NCI-H345 treated with DMSO at 0.1 percent for 48 hours (cell line): ENCODE measurements at regions not wholly inside any gene's neighbourhood (a gene's known extent, or its start where the extent isn't known, plus 50 kb on each side); places are given as distances from the start of the nearest gene placed in this dataset.
A peak's percentile ranks its signal among the peaks of the same experiment; 100 is the strongest.

Experiments used
- DNase-seq: peaks from one replicate; lab custom pipeline; 2025; ENCODE audit not compliant: unreplicated experiment; lab: John Stamatoyannopoulos, UW

DNA sequence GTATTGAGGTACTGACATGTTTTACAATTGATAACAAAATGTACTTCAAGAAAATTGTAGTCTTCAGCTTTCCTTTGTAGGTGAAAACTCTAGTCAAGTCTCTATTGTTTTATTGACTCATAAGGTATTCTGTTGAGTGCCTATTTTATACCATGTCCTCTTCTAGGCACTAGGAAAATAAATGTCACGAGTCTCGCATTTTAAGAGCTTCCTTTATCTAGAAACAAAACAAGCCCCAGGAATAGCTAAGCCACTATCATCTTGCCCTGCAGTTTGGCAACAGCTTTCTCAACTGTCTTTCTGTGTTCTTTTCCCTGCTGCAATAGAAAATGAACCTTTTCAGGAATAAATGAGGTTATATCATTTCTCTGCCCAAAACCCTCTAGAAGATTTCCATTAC, 288.5 kb upstream of the NEGR1 start:
- DNase-seq, result no peak

GRCh38 chr1:72568113-72568512, 285.8 kb upstream of the NEGR1 start:
- no peak for DNase-seq

- DNase-seq, result no peak
These were observed 285.2 kb upstream of the NEGR1 start for GRCh38 chr1:72567521-72567920.

DNA sequence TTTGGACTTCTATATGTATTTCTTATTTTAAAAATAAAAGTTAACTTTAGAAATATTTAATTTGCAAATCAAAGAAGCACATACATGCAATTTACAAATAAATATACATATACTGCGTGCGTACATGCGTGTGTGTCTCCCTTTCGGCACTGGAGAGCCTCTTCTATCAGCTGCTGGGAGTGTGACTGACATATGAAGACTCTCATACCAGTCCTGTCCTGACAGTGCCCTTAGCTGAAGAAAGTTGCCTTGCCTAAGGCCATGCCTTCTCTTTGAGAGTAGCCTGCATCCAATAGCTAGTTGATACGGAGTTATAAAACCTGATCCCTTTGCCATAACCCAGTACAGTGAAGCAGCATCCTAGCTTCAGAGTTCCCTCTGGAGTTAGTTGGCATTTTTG, 282.4 kb upstream of the NEGR1 start:
- DNase-seq, result no peak

DNA sequence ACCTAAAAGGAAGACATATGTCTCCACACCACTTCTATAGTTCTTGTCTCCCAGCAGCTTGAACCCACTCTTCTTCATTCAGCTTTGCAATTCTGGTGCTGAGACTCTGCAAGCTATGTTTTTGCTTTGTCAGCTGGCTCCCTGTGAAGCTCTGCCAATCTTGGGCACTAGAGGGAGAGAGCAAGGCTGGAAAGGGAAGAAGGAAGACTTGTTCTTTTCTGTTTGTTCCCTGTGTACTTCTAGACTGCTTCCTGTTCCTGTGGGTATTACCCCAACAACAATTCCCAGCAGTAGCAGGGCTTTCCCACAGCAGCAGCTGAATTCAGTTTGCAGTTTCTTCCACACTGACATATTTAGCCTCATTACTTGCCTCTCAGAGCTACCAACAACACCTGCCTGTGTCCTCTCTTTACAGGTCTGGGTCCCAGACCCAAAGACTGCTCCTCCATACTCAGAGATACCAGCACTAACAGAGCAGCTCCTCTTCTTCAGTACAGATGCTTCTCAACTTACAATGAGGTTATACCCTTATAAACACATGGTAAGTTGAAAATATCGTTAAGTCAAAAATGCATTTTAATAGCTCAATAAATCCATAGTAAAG, 275.2 kb upstream of the NEGR1 start:
- no peak for DNase-seq

GRCh38 chr1:72547412-72547811, 265.1 kb upstream of the NEGR1 start:
- no peak for DNase-seq

GRCh38 chr1:72540674-72541073, 258.3 kb upstream of the NEGR1 start:
- DNase-seq, result no peak

DNA sequence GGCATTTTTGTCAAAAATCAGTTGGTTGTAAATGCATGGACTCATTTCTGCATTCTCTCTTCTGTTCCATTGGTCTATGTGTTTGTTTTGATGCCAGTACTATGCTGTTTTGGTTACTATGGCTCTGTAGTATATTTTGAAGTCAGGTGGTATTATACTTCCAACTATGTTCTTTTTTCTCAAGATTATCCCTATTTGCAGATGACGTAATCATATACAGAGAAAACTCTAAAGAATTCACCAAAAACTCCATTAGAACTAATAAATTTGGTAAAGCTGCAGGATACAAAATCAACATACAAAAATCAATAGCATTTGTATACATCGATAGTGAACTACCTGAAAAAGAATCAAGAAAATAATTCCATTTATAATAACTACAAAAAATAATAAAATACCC, 253.1 kb upstream of the NEGR1 start:
- no peak for DNase-seq

GRCh38 chr1:72530646-72531045, 248.3 kb upstream of the NEGR1 start:
- DNase-seq, result no peak

DNA sequence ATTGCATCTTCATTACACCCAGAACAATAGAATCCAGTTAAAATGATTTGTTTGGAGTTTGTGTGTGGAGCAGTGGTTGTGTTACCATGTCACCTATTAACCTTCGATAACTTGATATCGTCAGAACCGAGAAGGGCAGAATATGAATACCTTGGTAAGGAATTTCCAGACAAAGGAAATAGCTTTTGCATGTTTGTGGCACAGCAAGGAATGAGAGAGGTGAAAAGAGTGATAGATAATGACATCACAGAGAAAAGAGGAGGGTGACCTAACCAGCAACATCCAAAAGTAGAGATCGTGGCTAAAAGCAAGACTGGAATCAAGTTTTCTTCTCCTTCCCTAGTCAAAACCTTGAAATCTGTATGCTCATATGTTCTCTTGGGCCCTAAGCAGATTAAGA, 244.6 kb upstream of the NEGR1 start:
- DNase-seq, result no peak

DNA sequence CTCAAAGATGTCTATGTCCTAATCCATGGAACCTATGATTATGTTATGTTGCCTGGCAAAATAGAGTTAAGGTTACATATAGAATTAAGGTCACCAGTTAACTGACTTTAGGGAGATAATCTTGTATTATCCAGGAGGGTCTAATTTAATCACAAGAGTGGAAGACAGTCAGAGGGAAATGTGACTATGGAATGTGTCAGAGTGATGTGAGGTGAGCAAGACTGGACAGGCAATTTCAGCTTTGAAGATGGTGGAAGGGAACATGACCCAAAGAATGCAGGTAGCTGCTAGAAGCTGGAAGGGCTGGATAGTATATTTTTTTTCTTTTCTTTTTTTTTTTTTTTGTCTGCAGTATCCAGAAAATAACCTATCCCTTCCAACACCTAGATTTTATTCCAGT, 241.7 kb upstream of the NEGR1 start:
- no peak for DNase-seq

DNA sequence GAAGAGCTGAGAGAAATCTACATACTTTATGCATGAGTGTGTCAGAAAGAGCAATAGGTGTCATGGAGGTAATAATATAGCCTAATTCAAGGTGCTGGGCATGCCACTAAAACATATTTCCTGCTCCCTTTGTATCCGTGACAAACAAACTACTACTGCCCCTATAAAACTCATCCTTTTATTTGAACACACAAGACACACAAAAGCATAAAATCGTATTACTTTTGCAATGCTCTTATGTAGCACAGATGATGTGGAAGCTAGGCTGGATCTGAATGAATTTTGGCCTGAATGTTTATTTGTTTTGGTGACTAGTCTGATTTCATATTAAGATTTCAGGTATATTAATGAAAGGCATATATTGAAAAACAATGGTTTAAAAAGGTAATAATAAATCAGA, 239.3 kb upstream of the NEGR1 start:
- no peak for DNase-seq

GRCh38 chr1:72516826-72517225, 234.5 kb upstream of the NEGR1 start:
- DNase-seq, result no peak

DNA sequence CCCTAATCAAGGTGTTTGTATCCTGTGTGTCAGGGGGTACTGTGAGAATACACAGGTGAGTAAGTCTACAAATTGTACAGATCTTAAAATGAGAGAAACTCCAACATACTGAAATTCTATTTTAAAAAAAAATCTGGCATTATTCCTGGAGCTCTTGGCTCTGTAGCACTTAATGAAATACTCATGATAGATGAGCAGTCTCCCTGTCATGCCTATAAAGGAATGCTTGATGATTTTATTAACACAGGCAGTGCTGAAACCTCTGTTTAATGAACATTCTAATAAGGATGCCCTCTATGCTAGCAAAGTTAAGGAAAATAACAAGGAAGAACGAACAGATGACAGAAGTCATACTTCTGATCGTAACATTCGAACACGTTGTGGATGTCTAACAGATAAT, 233.9 kb upstream of the NEGR1 start:
- no peak for DNase-seq

DNA sequence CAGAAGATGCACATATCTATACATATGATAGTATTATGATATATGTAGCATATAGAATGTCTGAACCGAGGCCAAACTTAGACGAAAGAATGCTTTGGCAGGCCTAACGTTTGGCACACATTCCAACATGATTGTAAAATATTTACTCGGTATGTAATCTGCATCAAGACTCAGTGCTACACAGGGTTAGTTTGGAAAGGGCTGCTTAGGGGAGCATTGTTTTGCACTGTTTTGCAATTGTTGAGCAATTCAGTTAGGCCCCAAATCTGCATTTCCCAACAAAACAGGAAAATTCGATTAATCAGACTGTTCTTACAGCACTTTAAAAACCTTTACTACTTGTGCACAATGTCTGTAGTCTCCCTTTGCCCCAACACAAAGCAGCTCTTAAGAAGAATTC, 216.0 kb upstream of the NEGR1 start:
- no peak for DNase-seq

DNA sequence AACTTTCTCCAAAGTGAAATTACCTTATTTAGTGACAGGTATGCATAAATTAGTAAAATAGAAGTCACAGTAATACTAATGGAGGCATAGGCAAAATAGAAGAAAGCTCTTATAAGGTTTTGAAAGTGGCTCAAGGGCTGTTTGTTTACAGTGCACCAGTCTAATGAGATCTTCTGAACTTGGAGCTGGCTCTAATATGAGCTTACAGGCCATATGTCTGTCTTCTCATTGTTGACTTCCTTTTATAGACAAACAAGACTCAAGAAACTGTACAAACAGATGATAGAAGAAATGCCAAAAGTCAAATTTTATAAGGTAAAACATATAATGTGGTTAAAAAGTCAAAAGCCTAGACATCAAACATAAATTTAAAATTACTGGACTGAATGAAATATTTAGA, 207.5 kb upstream of the NEGR1 start:
- DNase-seq, result no peak

DNA sequence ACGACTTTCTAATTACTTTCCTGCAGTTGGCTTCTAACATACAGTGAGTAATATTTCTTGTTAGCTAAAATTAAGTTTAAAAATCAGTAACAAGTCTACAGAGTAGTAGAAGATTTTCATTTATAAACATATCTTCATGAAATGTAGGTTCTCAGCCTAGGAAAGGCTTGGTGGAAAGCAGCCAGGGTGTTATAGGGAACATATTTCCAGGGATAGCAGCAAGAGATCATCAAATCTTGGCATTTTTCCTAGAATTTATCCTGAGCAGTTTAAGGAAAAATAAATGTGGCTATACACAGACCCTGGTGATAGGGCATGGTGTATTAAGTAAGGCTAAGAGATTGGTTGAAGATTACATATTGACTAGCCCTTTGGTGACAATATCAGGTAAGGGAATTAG, 203.5 kb upstream of the NEGR1 start:
- no peak for DNase-seq

GRCh38 chr1:72483846-72484357, 201.6 kb upstream of the NEGR1 start:
- DNase-seq, result no peak

- no peak for DNase-seq
These were observed 200.5 kb upstream of the NEGR1 start for GRCh38 chr1:72482736-72483413.

DNA sequence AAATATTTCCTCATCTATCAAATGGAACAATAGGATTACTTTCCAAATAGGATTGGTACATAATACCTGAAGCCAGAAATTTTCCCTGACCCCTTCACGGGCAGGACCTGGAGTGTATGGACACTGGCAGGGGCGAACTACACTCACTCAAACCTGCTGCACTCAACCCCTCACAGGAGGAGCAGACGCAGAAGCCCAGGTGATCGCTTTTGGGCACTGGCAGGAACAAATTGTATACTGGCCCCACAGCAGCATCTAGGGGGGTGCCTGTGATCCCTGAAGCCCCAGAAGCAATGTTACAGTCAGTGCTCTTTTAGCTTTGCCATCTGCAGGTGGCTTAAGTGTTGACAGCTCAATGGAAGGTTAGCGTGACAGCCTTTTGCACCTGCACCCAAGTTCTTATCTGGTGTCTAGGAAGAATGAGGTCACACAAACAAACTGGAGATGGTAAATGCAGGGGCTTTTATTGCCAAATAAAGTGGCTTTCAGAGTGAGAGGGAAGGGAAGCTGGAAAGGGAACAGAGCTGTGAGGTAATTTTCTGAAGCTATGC, 199.2 kb upstream of the NEGR1 start:
- DNase-seq, result peak; percentile 8

GRCh38 chr1:72466376-72466775, 184.0 kb upstream of the NEGR1 start:
- DNase-seq, result no peak

GRCh38 chr1:72462186-72462905, 180.0 kb upstream of the NEGR1 start:
- no peak for DNase-seq
